ENCODE measurements at regions not wholly inside any gene's neighbourhood (a gene's known extent, or its start where the extent isn't known, plus 50 kb on each side); places are given as distances from the start of the nearest gene placed in this dataset.
"Not testable (repeated sequence)": the region's sequence is repeated elsewhere in the genome, so short reads cannot be mapped to it uniquely, and the experiment has no call there.

GRCh38 chr20:54793291-54793992 lies 318.0 kb downstream of the DOK5 start:
- no peak overlapping the region for H3K4me3 Mint-ChIP-seq
- H3K4me1 Mint-ChIP-seq: no peaks in the 10 kb centered on the region
- no peak for TF ChIP-seq CTCF (IDR thresholded peaks at IDR 0.05; ENCODE audit: unreplicated experiment in 3 of 3)
- no peaks in the 10 kb centered on the region for H3K36me3 Mint-ChIP-seq (ENCODE audit: low read depth)
- no peak overlapping the region for H3K27ac Mint-ChIP-seq
- H3K9me3 Mint-ChIP-seq: peaks cover 26% of the 10 kb centered on the region
- H3K27me3 Mint-ChIP-seq (ENCODE audit: low read depth): no peaks in the 10 kb centered on the region

- peaks cover 29% of the 10 kb centered on the region for H3K9me3 Mint-ChIP-seq
- no peak overlapping the region for H3K27ac Mint-ChIP-seq
- no peaks in the 10 kb centered on the region for H3K27me3 Mint-ChIP-seq (ENCODE audit: low read depth)
- H3K36me3 Mint-ChIP-seq (ENCODE audit: low read depth): no peaks in the 10 kb centered on the region
- no peaks in the 10 kb centered on the region for H3K4me1 Mint-ChIP-seq
- H3K4me3 Mint-ChIP-seq: no peak overlapping the region
- TF ChIP-seq CTCF (IDR thresholded peaks at IDR 0.05; ENCODE audit: unreplicated experiment in 3 of 3): no peak
These were observed 317.3 kb downstream of the DOK5 start for GRCh38 chr20:54792688-54793087.

- H3K36me3 Mint-ChIP-seq (ENCODE audit: low read depth); H3K27me3 Mint-ChIP-seq (ENCODE audit: low read depth); H3K27ac Mint-ChIP-seq; H3K4me1 Mint-ChIP-seq; H3K4me3 Mint-ChIP-seq: not testable (repeated sequence)
- peaks cover 34% of the 10 kb centered on the region for H3K9me3 Mint-ChIP-seq
These were observed 312.9 kb downstream of the DOK5 start for GRCh38 chr20:54788260-54788659.

GRCh38 chr20:54782758-54783157 lies 307.4 kb downstream of the DOK5 start:
- not testable (repeated sequence) for H3K4me3 Mint-ChIP-seq

GRCh38 chr20:54774426-54774825 lies 299.0 kb downstream of the DOK5 start:
- H3K4me1 Mint-ChIP-seq: no peaks in the 10 kb centered on the region
- no peak overlapping the region for H3K27ac Mint-ChIP-seq
- no peaks in the 10 kb centered on the region for H3K9me3 Mint-ChIP-seq
- TF ChIP-seq CTCF (IDR thresholded peaks at IDR 0.05; ENCODE audit: unreplicated experiment in 3 of 3): no peak
- H3K36me3 Mint-ChIP-seq (ENCODE audit: low read depth): no peaks in the 10 kb centered on the region
- no peaks in the 10 kb centered on the region for H3K27me3 Mint-ChIP-seq (ENCODE audit: low read depth)
- no peak overlapping the region for H3K4me3 Mint-ChIP-seq

More at GRCh38 chr20:54782758-54783157, 307.4 kb downstream of the DOK5 start:
- H3K36me3 Mint-ChIP-seq (ENCODE audit: low read depth); H3K27ac Mint-ChIP-seq; H3K9me3 Mint-ChIP-seq; H3K4me1 Mint-ChIP-seq; H3K27me3 Mint-ChIP-seq (ENCODE audit: low read depth): not testable (repeated sequence)

- Mint-ChIP-seq H3K9me3 (no peaks in the 10 kb centered on the region), H3K27ac (no peak overlapping the region), H3K36me3 (ENCODE audit: low read depth) (no peaks in the 10 kb centered on the region), H3K4me1 (no peaks in the 10 kb centered on the region), H3K27me3 (ENCODE audit: low read depth) (no peaks in the 10 kb centered on the region), H3K4me3 (no peak overlapping the region)
- no peak for TF ChIP-seq CTCF (IDR thresholded peaks at IDR 0.05; ENCODE audit: unreplicated experiment in 3 of 3)
These were observed 298.2 kb downstream of the DOK5 start for GRCh38 chr20:54773643-54774000.

- no peak overlapping the region for H3K4me3 Mint-ChIP-seq
- peaks cover 4% of the 10 kb centered on the region for H3K27me3 Mint-ChIP-seq (ENCODE audit: low read depth)
- H3K4me1 Mint-ChIP-seq: no peaks in the 10 kb centered on the region
- no peak overlapping the region for H3K27ac Mint-ChIP-seq
- no peaks in the 10 kb centered on the region for H3K9me3 Mint-ChIP-seq
- no peaks in the 10 kb centered on the region for H3K36me3 Mint-ChIP-seq (ENCODE audit: low read depth)
- TF ChIP-seq CTCF (IDR thresholded peaks at IDR 0.05; ENCODE audit: unreplicated experiment in 3 of 3): no peak
These were observed 297.7 kb downstream of the DOK5 start for GRCh38 chr20:54772893-54773642.
